PC-9 (cell line): ENCODE measurements at regions not wholly inside any gene's neighbourhood (a gene's known extent, or its start where the extent isn't known, plus 50 kb on each side); places are given as distances from the start of the nearest gene placed in this dataset.

Experiments used
- CTCF ChIP-seq: fragments of 200-600 bp; sonication (generic); conservative IDR thresholded peaks from 2 replicates; pipeline ENCODE4 v1.6.1; 2017; ENCODE audit warnings: mixed run types, antibody characterized with exemption, mild to moderate bottlenecking, moderate library complexity
- EZH2 ChIP-seq: fragments of 200-600 bp; sonication (generic); IDR thresholded peaks from 2 replicates; pipeline ENCODE4 v1.8.0; 2017; ENCODE audit warnings: antibody characterized with exemption, low read depth

DNA sequence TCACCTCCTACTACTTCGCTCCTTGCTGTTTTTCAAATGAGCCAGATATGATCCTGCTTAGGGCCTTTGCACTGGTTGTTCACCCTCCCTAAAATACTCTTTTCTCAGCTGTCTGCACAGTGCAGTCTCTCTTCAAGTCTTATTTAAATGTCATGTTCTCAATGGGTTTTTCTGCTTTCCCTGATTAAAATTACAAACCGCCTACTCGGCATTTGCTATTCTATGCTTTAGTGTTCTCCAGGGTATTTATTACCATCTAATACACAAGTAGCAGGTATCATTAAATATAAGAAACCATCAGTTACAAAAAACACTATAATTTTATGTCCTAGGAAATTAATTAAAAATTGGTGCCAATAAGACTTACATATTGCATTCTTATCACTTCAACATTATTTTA is 108.0 kb upstream of the TMTC1 start:
- TF ChIP-seq CTCF (no peak), EZH2 (no peak)
